Neural progenitor cell (in vitro differentiated cells): ENCODE measurements at regions not wholly inside any gene's neighbourhood (a gene's known extent, or its start where the extent isn't known, plus 50 kb on each side); places are given as distances from the start of the nearest gene placed in this dataset.

Source experiments
- EZH2 ChIP-seq: fragments of 200-600 bp; sonication (generic); IDR thresholded peaks from 2 replicates; pipeline ENCODE4 v1.6.1; 2017; ENCODE audit warnings: antibody characterized with exemption, mild to moderate bottlenecking, moderate library complexity
- EZH2phosphoT487 ChIP-seq: fragments of 200-600 bp; sonication (generic); IDR thresholded peaks from 2 replicates; pipeline ENCODE4 v1.6.1; 2017; ENCODE audit warnings: antibody characterized with exemption
- TF ChIP-seq, protein P1 (sequence below): fragments of 200-600 bp; sonication (generic); IDR thresholded peaks from 2 replicates; pipeline ENCODE4 v1.5.1; 2017; ENCODE audit warnings: antibody characterized with exemption, mild to moderate bottlenecking

DNA sequence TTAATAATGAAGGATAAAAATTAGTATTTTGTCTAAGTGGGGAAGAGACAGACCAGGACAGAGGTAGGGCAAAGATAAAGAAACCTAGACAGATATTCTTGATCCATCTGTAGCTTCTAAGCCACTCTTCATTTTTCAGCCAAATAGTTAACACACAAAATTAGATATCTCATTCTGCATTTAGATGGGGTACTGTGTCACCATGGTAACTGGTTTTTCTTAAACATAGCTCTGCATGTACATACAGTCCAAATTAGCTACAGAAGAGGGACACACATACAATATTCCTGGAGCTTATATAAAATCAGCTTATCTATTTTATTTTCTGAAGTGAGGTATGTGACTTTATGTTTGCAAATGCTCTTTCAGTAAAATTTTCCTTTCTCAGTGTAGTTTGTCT lies 393.7 kb downstream of the PPP3CA start:
- TF ChIP-seq EZH2phosphoT487 = no peak
- TF ChIP-seq, protein P1, sequence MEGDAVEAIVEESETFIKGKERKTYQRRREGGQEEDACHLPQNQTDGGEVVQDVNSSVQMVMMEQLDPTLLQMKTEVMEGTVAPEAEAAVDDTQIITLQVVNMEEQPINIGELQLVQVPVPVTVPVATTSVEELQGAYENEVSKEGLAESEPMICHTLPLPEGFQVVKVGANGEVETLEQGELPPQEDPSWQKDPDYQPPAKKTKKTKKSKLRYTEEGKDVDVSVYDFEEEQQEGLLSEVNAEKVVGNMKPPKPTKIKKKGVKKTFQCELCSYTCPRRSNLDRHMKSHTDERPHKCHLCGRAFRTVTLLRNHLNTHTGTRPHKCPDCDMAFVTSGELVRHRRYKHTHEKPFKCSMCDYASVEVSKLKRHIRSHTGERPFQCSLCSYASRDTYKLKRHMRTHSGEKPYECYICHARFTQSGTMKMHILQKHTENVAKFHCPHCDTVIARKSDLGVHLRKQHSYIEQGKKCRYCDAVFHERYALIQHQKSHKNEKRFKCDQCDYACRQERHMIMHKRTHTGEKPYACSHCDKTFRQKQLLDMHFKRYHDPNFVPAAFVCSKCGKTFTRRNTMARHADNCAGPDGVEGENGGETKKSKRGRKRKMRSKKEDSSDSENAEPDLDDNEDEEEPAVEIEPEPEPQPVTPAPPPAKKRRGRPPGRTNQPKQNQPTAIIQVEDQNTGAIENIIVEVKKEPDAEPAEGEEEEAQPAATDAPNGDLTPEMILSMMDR = no peak
- no peak for TF ChIP-seq EZH2
